Subcutaneous abdominal adipose tissue (tissue), 5 donors: ENCODE measurements at regions not wholly inside any gene's neighbourhood (a gene's known extent, or its start where the extent isn't known, plus 50 kb on each side); places are given as distances from the start of the nearest gene placed in this dataset.

Source experiments
- H3K27ac ChIP-seq: one replicate; pipeline ENCODE4 v1.7.0; 2013; ENCODE audit warnings: low read depth, mild to moderate bottlenecking, inconsistent platforms, low read length, moderate library complexity
- H3K27me3 ChIP-seq, 5 donors: one replicate each; pipeline ENCODE4 v1.7.0; 2013; ENCODE audit warnings: low read length in 5 of 5, inconsistent platforms in 1 of 5; ENCODE audit not compliant: control insufficient read depth in 5 of 5, insufficient read depth in 4 of 5
- H3K36me3 ChIP-seq, 5 donors: one replicate each; pipeline ENCODE4 v1.7.0; 2013; ENCODE audit warnings: low read length in 5 of 5; ENCODE audit not compliant: control insufficient read depth in 5 of 5, insufficient read depth in 5 of 5
- H3K4me1 ChIP-seq, 5 donors: one replicate each; pipeline ENCODE4 v1.7.0; 2013; ENCODE audit warnings: low read length in 5 of 5, mild to moderate bottlenecking in 3 of 5, moderate library complexity in 1 of 5; ENCODE audit not compliant: control insufficient read depth in 5 of 5, insufficient read depth in 5 of 5
- H3K4me3 ChIP-seq, 5 donors: one replicate each; pipeline ENCODE4 v1.7.0; 2013; ENCODE audit warnings: low read length in 5 of 5, low read depth in 1 of 5
- H3K9ac ChIP-seq, 5 donors: one replicate each; pipeline ENCODE4 v1.7.0; 2013; ENCODE audit warnings: low read length in 5 of 5, mild to moderate bottlenecking in 4 of 5, moderate library complexity in 3 of 5
- H3K9me3 ChIP-seq, 5 donors: one replicate each; pipeline ENCODE4 v1.7.0; 2013; ENCODE audit warnings: low read length in 5 of 5; ENCODE audit not compliant: control insufficient read depth in 5 of 5
- donor health status: healthy.
- donor health status: healthy.
- donor health status: healthy.
- donor health status: healthy.
- donor health status: healthy.

DNA sequence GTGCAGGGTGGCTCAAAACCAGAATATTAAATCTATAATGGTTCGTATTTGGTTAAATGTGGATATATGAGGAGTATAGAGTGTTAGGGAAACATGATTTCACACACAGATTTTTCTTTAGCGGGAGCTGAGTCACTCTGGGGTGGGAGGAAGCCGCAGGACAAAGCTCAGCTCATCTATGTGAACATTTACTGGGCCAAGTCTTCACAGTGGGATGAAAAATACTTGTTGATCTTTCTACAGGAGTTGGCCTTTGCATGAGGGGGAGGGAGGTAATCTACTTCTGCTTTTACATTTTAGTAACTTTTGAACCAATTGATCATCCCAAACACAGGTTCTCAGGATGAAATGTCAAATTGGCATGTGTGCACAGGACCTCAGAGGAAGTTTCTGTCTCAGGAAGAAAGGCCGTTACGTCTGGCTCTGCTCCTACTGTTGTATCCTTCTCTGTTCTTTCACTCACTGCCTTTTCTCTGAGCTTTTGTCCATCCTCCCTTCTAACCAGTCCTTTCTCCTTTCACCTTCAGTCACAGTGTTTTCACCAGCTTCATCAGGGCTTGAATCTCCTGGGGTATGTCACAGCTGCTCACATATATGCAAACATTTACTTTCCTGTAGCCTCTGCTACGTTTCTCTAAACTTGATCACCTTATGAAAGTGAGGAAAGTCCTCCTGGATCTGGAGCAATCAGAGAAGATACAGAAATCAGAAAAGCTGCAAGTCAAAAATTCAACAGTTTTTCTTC is 943.3 kb upstream of the FANCL start:
- no peak overlapping the region for H3K9ac ChIP-seq
- no peak overlapping the region for H3K4me3 ChIP-seq
- H3K4me1 ChIP-seq = no peaks in the 10 kb centered on the region
- no peak overlapping the region for H3K27ac ChIP-seq
- H3K9me3 ChIP-seq = no peaks in the 10 kb centered on the region
- no peaks in the 10 kb centered on the region for H3K36me3 ChIP-seq
- H3K27me3 ChIP-seq = peaks cover 0 to 3% (median 0%) of the 10 kb centered on the region in 5 donors

DNA sequence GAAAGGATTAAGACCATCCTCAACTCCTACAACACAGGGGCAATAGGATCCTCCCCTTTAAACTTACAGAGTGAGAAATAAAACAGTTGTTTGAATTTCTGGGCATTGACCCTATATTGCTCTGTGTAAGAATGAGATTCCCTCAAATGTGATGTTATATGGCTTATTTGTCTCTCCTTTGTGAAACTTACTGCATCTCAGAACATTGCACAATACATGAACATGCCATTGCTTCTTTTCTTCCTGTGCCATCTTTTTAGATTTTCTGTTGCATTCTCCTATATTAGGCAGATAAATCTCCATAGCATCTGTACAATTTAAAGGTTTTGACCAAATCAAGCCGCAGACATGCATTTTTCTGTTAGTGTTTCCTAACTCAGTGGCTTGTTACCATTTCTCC is 941.9 kb upstream of the FANCL start:
- Histone ChIP-seq H3K4me1 (no peaks in the 10 kb centered on the region), H3K27me3 (peaks cover 0 to 3% (median 0%) of the 10 kb centered on the region in 5 donors), H3K9ac (no peak overlapping the region), H3K36me3 (no peaks in the 10 kb centered on the region), H3K4me3 (no peak overlapping the region), H3K27ac (no peak overlapping the region), H3K9me3 (no peaks in the 10 kb centered on the region)

DNA sequence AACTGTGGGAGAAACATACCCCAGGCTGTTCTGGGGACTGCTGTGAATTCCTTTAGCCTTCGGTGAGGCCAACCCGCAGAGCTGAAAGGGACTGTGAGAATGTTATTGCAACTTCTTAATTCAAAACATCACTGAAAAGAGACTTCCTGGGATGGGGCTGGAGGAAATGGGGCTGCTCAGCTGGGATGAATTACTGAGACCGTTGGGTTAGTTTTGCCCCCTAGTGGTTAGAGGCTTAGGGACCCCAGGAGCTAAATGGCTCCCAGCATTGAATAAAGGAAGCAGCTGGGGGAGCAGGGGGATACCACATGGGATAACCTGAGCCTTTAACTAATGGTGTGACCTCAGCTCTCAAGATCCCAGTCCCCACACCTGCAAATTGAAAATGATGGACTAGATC is 941.1 kb upstream of the FANCL start:
- Histone ChIP-seq H3K9ac (no peak overlapping the region), H3K9me3 (no peaks in the 10 kb centered on the region), H3K36me3 (no peaks in the 10 kb centered on the region), H3K27me3 (peaks cover 0 to 3% (median 0%) of the 10 kb centered on the region in 5 donors), H3K27ac (no peak overlapping the region), H3K4me1 (no peaks in the 10 kb centered on the region), H3K4me3 (no peak overlapping the region)

DNA sequence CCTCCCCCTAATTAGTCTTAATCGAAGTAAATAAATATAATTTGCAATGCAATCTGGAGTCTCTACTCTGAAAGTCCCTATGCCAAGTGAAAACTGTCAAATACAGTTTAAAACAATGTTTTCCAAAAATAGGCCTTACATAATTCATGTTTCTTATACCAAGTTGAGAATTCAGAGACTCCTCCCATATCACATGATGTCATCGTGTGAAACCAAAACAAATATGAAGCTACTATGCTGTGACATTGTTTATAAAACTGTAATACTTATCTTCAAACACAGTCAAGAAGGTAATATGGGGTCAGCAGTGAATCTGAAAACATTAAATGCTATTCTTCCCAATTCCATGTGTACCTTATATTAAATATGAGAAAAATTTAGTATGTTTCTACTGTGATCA is 940.2 kb upstream of the FANCL start:
- Histone ChIP-seq H3K36me3 (no peaks in the 10 kb centered on the region), H3K9ac (no peak overlapping the region), H3K9me3 (no peaks in the 10 kb centered on the region), H3K27ac (no peak overlapping the region), H3K4me3 (no peak overlapping the region), H3K4me1 (no peaks in the 10 kb centered on the region), H3K27me3 (peaks cover 0 to 3% (median 0%) of the 10 kb centered on the region in 5 donors)

DNA sequence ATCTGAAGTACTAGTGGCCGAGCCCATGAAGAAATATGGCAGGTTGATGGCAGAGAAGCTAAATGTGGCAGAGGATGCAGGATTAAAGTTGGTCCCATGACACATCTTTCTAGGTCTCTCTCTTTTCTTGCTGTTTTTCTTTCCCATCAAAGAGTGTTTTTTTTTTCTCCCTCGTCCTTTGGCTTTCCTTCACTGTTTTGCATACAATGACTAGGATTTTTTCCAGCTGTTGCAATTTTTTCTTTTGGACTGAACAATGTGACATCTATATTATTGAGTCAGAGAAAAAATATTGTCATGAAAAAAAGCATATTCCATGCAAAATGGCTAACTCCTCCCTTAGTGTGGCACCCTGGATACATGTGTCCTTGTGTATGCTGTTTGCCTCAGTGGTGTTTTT is 939.5 kb upstream of the FANCL start:
- H3K9me3 ChIP-seq = no peaks in the 10 kb centered on the region
- no peak overlapping the region for H3K4me3 ChIP-seq
- no peaks in the 10 kb centered on the region for H3K36me3 ChIP-seq
- no peak overlapping the region for H3K9ac ChIP-seq
- H3K27me3 ChIP-seq = peaks cover 0 to 3% (median 0%) of the 10 kb centered on the region in 5 donors
- H3K4me1 ChIP-seq = no peaks in the 10 kb centered on the region
- no peak overlapping the region for H3K27ac ChIP-seq

DNA sequence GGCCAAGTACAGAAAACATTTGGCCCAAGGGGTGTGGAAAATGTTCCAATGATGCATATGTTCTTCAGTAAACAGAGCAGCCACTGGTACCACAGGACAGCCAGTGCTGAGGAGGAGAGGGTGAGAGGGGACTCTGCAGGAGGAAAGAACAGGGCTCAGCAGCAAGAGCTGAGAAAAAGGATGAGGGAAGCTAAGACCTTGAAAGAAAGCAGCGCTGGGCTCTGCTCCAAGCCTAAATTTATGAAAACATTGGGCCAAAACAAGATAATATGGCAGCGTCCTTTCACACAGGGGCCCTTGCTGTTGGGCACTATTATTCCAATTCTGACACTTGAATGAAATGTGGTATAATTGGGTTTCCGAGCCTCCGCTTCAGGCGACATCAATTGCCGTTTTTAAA is 939.0 kb upstream of the FANCL start:
- Histone ChIP-seq H3K27ac (no peak overlapping the region), H3K9me3 (no peaks in the 10 kb centered on the region), H3K9ac (no peak overlapping the region), H3K4me3 (no peak overlapping the region), H3K4me1 (no peaks in the 10 kb centered on the region), H3K27me3 (peaks cover 0 to 3% (median 0%) of the 10 kb centered on the region in 5 donors), H3K36me3 (no peaks in the 10 kb centered on the region)

DNA sequence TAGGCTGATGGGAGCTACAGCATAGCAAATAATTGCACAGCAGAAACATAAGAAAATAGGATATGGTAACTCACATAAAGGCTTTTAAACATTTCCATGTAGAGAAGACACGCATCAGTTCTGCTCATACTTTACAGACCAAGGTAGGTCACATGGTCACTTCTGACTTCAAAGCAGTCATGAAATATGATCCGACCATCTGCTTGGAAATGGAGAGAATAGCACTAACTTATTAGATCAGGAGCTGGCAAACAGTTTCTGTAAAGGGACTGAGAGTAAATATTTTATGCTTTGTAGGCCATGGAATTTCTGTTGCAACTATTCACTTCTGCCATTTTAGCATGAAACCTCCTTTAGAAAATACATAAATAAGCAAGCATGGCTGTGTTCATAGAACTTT is 936.6 kb upstream of the FANCL start:
- Histone ChIP-seq H3K36me3 (no peaks in the 10 kb centered on the region), H3K9me3 (no peaks in the 10 kb centered on the region), H3K9ac (no peak overlapping the region), H3K27me3 (peaks cover 0 to 3% (median 0%) of the 10 kb centered on the region in 5 donors), H3K4me3 (no peak overlapping the region), H3K4me1 (no peaks in the 10 kb centered on the region), H3K27ac (no peak overlapping the region)

DNA sequence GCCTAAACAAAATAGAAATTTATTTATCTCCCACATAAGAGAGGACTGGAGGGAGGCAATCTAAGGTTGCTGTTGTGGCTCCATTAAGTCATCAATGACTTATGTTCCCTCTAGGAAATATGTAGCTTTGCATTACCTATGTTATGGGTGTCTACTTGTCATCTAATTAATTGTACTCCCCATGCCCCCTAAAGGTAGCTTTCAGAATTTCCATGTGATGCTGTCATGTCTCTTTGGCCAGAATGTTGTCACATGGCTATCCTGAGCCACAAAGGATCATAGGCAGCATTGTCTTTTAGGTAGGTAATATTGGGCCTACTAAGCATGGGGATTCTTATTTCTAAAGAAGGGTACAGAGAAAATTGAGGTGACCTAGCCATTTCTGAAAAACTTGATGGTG is 935.6 kb upstream of the FANCL start:
- Histone ChIP-seq H3K4me3 (no peak overlapping the region), H3K27ac (no peak overlapping the region), H3K9me3 (no peaks in the 10 kb centered on the region), H3K9ac (no peak overlapping the region), H3K27me3 (no peaks in the 10 kb centered on the region), H3K4me1 (no peaks in the 10 kb centered on the region), H3K36me3 (no peaks in the 10 kb centered on the region)

DNA sequence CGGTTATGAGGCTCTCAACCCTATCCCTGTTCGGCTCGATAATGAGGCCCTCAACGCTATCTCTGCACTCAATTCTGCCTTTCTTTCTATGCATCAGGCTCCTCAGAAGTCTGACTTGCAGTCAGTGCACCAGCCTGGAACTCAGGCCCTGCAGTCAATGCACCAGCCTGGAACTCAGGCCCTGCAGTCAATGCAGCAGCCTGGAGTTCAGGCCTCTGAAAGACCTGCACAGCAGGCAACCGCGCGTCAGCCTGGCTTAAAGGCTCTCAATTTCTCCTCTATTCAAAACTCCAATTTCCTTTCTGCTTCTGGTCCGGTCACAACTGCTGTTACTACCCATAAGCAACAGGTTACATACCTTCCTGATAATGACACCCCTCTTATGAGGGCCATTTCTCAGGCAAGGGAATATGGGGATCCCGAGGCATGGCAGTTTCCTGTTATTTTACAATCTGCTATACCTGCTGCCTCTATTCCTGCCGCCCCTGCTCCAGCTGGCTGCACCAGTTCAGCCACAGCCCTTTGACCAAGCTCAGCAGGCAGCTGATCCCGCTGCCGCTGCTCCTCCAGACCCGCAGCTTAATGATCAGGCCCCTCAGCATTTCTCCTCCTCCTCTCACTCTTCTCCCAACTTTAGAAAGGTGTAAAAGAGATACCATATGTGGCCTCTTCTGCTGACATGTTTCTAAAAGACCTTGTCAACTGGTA is 933.6 kb upstream of the FANCL start:
- no peaks in the 10 kb centered on the region for H3K27me3 ChIP-seq
- no peaks in the 10 kb centered on the region for H3K9me3 ChIP-seq
- H3K4me1 ChIP-seq = no peaks in the 10 kb centered on the region
- no peak overlapping the region for H3K4me3 ChIP-seq
- H3K9ac ChIP-seq = no peak overlapping the region
- H3K27ac ChIP-seq = no peak overlapping the region
- H3K36me3 ChIP-seq = no peaks in the 10 kb centered on the region

DNA sequence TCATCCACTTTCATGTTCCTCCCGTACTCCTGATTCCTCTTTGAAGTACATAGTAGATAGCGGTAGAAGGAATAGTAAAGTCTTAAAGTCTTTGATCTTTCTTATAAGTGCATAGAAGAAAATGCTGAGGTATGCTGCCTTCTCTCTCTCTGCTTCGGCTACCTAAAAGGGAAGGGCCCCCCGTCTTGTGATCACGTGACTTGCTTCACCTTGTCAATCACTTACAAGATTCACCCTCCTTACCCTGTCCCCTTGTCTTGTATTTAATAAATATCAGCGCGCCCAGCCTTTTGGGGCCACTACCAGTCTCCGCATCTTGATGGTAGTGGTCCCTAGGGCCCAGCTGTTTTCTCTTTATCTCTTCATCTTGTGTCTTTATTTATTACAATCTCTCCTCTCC is 932.2 kb upstream of the FANCL start:
- Histone ChIP-seq H3K9me3 (no peaks in the 10 kb centered on the region), H3K4me3 (no peak overlapping the region), H3K4me1 (no peaks in the 10 kb centered on the region), H3K27me3 (no peaks in the 10 kb centered on the region), H3K27ac (no peak overlapping the region), H3K9ac (no peak overlapping the region), H3K36me3 (no peaks in the 10 kb centered on the region)
